ENCODE measurements at regions not wholly inside any gene's neighbourhood (a gene's known extent, or its start where the extent isn't known, plus 50 kb on each side); places are given as distances from the start of the nearest gene placed in this dataset.

GRCh38 chr18:29664278-29665036 is 1378.1 kb downstream of the DSC3 start:
- no peak for FAIRE-seq
- no peaks in the 10 kb centered on the region for H3K79me2 ChIP-seq (ENCODE audit: control insufficient read depth in 1 of 2, insufficient read depth in 2 of 2, low read length in 2 of 2)
- ChIA-PET CTCF (ENCODE audit: partially characterized antibody) (no interaction called here), POLR2A (ENCODE audit: partially characterized antibody) (no interaction called here)
- H3K23me2 ChIP-seq (ENCODE audit: low read depth, low read length), result no peaks in the 10 kb centered on the region
- H2BK120ac ChIP-seq (replicated peaks; ENCODE audit: low read depth, low read length), result no peak overlapping the region
- no peaks in the 10 kb centered on the region for H3K9me3 ChIP-seq (ENCODE audit: insufficient read depth in 2 of 2, low read depth in 1 of 2, low read length in 1 of 2)
- H2BK12ac ChIP-seq (ENCODE audit: low read depth, low read length), result no peak overlapping the region
- no peak overlapping the region for H3K27ac ChIP-seq (ENCODE audit: low read depth, low read length)
- no peak overlapping the region for H4K5ac ChIP-seq (ENCODE audit: insufficient read length, low read depth, low read length)
- no peak overlapping the region for H2BK5ac ChIP-seq (ENCODE audit: low read depth, low read length)
- WGBS, 2 experiments (ENCODE audit: extremely low coverage in 1 of 2, insufficient coverage in 1 of 2, insufficient read length in 1 of 2, insufficient replicate concordance in 2 of 2, low coverage in 1 of 2, low lambda C conversion rate in 2 of 2, missing lambda C conversion rate in 1 of 2), result 59% methylated on average over 4 of the region's 4 CpGs; no CpG with 5 or more reads in 1 of the 2 experiments
- H3K14ac ChIP-seq (ENCODE audit: insufficient read length), result no peak overlapping the region
- H4K20me1 ChIP-seq (replicated peaks in 1 of 2; ENCODE audit: control insufficient read depth in 1 of 2, insufficient read depth in 2 of 2, low read length in 2 of 2), result no peaks in the 10 kb centered on the region
- no peak overlapping the region for H3K4me2 ChIP-seq (ENCODE audit: insufficient read depth in 1 of 2, low read depth in 2 of 2, low read length in 2 of 2)
- H4K8ac ChIP-seq (ENCODE audit: extremely low read depth, insufficient read depth, low read length), result no peak overlapping the region
- H3K4ac ChIP-seq (replicated peaks; ENCODE audit: insufficient read length, low read depth, low read length), result no peak overlapping the region
- H3K4me1 ChIP-seq (replicated peaks in 1 of 4; ENCODE audit: control insufficient read depth in 3 of 4, insufficient read depth in 4 of 4, low read length in 3 of 4), result no peaks in the 10 kb centered on the region
- H3K56ac ChIP-seq (replicated peaks; ENCODE audit: insufficient read length, low read depth, low read length), result no peak overlapping the region
- no peak for DNase-seq (ENCODE audit: low read depth in 1 of 2, low spot score in 2 of 2)
- no peak overlapping the region for H2BK15ac ChIP-seq (ENCODE audit: low read length)
- H3K36me3 ChIP-seq (ENCODE audit: control insufficient read depth in 2 of 4, insufficient read depth in 4 of 4, low read length in 3 of 4), result no peaks in the 10 kb centered on the region
- H2AFZ ChIP-seq (ENCODE audit: low read length), result no peak overlapping the region
- H3K18ac ChIP-seq (ENCODE audit: extremely low read depth, low read length), result no peak overlapping the region
- TF ChIP-seq HDAC2 (IDR thresholded peaks at IDR 0.05; ENCODE audit: borderline replicate concordance in 1 of 2, low read depth in 2 of 2, low read length in 2 of 2), result no peak
- H3K79me1 ChIP-seq (ENCODE audit: low read depth, low read length), result no peaks in the 10 kb centered on the region
- H2BK20ac ChIP-seq (ENCODE audit: low read length), result no peak overlapping the region
- no peaks in the 10 kb centered on the region for H3K27me3 ChIP-seq (replicated peaks in 1 of 4; ENCODE audit: control insufficient read depth in 3 of 4, extremely low read depth in 1 of 4, insufficient read depth in 3 of 4, low read length in 3 of 4)
- H2AK5ac ChIP-seq (ENCODE audit: low read depth, low read length), result no peak overlapping the region
- no peak overlapping the region for H3K4me3 ChIP-seq (ENCODE audit: extremely low read depth in 1 of 4, insufficient read depth in 2 of 4, low read depth in 3 of 4, low read length in 4 of 4)
- no peak overlapping the region for H3K23ac ChIP-seq (ENCODE audit: insufficient read length)
- H3K9ac ChIP-seq (replicated peaks in 1 of 4; ENCODE audit: extremely low read depth in 1 of 4, low read depth in 3 of 4, low read length in 3 of 4), result no peak overlapping the region
- H4K91ac ChIP-seq (replicated peaks; ENCODE audit: insufficient read length, low read length), result no peak overlapping the region
